ENCODE measurements at regions not wholly inside any gene's neighbourhood (a gene's known extent, or its start where the extent isn't known, plus 50 kb on each side); places are given as distances from the start of the nearest gene placed in this dataset.
"Not testable (repeated sequence)": the region's sequence is repeated elsewhere in the genome, so short reads cannot be mapped to it uniquely, and the experiment has no call there.

DNA sequence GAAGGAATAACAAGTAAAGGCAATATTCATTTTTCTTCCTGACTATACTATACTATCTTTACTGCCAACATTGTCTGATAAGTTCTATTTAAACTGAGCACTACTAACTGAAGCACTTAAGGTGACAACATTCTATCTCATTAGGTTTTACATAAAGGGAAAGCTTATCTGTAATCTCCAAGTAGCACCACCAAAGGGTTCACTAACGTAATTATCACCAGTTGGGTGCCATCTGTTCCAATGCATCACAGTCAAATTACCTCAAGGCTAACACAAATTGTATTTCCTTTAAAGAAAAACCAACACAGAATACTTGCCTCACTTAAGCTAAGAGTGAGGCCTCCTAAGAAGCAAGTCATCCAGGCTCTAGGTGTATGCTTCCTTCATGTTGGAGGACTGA, 453.8 kb downstream of the RAP2B start:
- DNase-seq, result no peak

DNA sequence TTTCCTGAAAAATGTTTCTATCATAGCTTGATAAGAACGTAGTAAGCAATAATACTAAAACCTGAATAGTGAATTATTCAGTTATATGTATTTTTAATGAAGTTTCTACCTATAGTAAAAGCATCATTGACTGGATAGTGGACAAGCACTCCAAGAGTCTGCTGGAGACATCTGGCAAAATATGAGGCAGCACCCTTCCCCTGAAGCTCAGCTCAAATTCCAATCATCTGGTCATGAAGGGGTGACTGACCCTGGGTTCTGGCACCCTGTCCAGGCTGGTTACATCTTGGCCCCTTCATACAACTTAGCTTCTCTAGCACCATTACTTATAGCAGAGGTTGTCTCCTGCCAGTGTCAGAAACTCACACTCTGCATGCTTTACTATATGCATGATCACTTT, 455.4 kb downstream of the RAP2B start:
- no peak for DNase-seq

DNA sequence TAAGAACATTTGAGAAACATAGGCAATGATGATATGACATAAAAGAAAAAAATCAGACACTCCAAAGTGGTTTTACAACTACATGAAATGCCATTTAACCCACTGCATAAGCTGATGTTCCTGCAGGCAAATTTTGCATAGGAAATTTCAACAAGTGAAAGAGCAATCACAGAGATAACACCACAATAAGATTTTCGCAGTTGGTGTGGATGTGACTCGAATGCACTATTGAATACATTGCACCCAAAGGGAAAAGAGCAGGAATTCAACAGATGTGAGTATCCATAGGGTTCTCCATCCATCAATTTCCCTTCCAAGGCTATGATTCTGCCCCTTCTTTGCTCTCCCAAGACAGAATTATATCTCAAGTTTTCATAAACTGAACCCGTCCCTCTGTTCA, 456.1 kb downstream of the RAP2B start:
- DNase-seq, result no peak

DNA sequence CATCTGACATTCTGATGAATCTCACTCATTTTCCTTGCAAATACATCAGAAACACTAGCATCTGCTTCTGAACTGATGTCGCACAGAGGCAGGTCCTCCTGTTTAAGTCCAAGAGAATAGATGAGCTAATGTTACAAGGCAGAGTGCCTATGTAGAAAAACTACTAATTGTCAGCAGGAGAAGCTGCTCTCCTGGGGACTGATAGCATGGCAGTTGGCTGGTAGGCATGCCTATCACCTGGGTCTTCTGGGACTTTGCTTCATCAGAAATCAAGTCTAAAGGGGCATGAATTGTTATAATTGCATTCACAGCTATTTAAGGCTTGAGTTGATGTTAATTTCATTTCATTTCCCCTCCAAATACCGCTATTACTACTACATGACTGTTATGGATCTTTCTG, 457.2 kb downstream of the RAP2B start:
- DNase-seq, result no peak

DNA sequence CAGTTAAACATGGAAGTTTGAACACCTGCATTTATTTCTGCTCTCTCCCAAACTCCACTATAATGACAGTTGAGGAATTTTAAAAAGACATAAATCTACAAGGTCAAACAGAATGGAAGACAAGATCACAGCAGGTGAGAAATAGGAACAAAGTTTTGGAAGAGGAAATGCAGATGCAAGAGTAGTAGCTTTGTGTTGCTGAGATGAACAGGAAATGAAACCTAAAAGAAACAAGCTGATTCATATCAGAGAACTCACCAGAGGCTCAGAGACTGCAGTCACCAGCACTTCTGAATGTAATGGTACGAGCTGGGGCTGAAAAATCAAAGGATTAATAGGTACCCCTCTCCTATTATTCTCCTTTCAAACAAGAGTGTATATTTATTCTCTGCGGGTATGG, 459.9 kb downstream of the RAP2B start:
- DNase-seq, result no peak

DNA sequence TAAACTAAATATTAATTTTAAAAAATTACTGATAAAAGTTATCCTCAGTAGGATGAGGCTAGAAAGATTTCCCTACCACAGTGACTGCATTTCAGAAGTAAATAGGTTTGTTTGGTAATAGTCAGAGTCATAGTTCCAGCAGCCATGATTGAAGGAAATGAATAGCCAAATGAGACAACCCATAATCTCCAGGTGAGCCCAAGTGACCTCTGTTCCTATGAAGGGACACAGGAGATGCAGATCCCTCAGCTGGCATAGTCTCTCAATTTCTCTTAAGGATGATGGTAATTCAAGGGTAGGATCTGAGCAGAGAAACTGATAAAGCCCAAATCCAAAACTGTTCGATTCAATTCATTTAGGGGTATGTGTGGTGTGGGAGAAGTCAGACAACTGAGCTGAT, 461.8 kb downstream of the RAP2B start:
- no peak for DNase-seq

DNA sequence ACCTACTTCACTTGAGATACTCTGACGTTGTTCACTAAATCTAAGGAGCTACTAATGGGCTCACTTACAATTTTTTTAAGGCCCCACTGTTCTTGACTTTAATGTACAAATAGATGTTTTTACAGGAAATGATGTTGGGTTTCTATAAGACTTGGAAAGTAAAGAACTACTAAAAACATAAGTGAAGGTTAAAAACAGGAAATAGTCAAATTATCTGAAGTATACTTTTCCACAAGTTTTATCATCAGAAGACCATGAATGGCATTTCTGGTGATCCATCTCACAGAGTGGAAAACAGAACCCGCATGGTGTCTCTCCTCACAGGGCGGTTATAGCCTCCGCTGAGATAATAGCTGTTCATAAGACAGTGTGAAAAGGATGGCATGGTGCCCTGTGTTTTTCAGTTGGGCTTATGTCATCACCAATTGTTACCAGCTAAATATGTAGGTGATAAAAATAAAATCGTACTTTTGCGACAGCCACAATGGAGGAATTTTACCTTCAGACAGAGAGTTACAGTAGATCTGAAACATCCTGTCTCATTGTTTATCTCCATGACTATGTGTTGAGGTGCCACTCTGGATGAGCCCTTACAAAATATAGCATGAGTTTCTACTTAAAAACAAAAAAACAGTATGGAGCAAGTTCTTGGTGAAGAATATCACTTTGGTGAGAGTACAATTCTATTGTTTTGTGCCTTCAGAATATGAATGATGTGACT, 462.4 kb downstream of the RAP2B start:
- DNase-seq, result no peak

DNA sequence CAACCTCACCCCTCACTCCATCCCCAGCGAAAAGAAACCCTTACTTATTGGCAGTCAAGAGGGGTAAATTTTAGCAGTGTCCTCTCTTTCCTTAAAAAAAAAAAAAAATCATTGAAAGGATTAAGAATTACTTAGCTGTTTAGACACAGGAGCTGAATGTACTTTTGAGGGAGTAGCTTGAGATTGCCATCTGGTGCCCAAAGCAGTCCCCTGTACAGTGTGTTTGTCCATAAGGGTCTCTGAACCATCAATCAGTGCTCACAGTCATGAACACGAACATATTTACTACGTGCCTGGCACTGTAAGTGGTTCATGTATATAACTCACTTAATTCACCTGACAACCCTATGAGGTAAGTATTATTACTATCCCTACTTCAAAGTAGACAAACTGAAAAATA, 463.5 kb downstream of the RAP2B start:
- DNase-seq, result no peak

DNA sequence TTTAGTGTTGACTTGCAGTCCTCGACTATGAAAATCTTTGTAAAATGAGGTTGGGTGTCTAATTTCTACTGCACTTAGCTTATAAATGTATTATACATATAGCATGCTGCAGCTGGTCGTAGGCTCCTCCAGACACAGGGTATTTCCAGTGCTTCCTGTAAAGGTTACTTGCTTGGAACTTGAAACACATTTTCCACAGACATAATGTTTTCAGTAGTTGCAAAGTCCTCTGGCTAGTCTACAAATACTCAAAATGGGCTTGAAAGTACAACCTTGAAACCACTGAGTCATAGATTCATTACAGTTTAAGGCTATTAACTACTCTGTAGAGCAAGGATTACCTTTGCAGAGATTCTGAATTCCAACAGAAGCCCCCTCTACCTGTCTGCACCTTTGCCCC, 464.1 kb downstream of the RAP2B start:
- DNase-seq, result no peak

DNA sequence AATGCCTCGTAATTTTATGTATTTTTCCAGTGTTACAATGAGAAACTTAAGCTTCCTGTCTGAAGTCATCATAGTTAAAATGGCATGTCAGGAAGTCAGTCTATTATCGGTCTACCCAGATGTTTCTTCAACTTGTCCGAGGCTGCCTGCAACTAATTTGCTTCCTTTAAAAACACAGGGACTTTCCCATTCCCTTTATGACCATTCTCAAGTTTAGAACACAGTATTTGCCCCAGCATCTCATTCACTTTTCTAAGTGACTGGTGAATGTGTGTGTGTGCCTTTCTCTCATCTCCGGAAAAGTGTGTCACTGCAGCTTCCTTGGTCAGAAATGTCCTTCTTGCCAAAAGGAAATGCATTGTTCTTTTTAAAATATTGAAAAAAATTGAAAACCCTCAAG, 466.6 kb downstream of the RAP2B start:
- no peak for DNase-seq

DNA sequence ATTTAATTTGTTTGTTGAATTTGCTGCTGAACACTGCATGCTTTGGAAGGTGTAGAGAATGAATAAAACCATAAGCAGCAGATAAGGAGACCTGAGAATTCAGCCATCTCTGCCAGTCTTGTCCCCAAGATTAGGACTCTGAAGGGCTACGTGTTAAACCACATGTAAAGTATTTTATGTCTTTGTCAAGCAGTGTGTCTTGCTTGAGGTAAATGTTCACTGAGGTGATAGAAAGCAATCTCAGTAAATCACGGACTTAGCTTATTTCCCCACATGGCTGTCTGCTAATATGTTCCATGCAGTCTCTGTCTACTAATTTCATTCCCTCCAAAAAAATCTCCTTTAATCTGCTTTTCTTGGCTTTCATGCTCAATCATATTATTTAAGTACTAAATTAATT, 467.1 kb downstream of the RAP2B start:
- DNase-seq, result no peak

DNA sequence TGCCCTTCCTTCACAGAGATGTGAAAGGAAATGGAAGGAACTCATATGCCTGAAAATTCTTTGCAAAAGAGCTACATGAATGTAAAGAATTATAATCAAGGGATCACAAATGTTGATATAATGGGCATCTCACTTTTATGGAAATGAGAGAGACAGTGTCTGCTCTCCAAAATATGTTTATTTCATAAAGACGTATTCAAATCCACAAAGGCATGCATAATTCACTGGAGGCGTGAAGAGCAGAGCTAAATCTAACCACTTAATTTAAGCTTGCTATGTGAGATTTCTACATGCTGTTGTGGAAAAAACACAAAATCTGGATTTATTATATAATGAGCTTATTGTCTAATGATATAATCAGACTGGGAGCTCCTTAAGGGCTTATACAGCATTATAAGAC, 469.1 kb downstream of the RAP2B start:
- DNase-seq, result no peak

DNA sequence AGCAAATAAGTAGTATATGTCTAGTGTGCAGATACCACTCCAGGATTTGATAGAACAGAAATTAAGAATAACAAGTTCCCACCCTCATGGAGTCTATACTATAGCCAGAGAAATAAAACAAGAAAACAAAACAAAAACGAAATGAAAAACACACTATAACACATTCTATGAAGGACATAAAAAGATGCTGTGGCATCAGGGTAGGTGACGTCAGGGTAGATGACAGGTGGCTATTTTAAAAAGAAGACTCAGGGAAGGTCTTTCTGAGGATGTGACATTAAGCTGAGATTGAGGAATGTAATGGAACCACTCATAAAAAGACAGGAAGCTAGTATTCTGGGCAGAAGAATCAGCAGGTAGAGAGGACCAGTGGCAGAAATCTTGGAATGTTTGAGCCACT, 469.6 kb downstream of the RAP2B start:
- no peak for DNase-seq

DNA sequence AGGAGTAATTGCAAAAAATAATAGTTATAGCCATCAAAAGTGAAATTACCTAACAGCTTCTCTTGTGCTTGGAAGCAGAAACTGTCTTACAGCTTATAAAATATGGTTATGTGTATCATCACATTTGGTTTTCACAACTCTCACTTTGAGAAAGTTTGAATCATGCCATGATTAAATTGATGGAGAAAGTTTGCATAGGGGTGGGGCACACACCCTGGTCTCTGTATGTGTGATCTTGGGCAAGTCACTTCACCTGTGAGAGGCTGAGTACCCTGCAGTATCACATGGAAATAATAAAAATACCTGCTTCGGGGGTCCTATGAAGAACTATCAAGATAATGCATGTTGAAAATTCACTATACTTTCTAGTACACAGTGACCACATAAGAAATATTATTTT, 471.4 kb downstream of the RAP2B start:
- no peak for DNase-seq

DNA sequence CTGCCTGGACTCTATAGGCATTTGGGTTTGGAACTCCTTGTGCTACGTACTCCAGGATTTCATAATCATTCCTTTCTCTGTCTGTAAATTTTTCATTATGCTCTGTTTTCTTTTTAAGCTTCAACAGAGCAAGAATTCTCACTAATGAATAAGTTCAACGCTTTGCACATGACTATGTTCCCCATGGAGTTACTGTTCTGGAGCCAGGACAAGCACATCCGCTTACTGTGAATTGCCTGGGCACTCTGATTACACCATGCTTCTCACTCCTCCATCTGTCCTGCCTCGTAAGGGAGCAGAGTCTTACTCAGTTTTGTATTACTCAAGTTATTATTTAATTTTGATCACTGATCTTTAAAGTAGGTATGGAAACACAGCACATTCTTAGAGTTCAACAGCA, 472.7 kb downstream of the RAP2B start:
- DNase-seq, result no peak

DNA sequence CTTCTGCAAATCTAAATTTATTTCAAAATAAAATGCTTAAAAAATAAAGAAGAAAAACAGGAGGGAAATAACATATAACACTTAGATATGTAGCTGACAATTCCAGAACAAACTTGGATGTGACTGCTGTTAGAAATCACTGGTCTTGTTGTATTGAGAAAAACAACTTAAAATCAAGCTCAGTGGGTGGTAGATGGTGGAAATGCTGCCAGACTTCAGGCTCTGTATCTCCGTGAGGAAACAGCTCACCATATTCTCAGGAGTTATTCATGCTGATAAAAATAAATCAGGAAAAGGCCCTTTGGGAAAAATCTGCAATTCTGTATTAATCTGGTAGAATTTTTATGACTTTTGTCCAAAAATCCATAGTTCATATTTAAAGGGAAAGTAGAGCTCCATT, 477.6 kb downstream of the RAP2B start:
- no peak for DNase-seq

DNA sequence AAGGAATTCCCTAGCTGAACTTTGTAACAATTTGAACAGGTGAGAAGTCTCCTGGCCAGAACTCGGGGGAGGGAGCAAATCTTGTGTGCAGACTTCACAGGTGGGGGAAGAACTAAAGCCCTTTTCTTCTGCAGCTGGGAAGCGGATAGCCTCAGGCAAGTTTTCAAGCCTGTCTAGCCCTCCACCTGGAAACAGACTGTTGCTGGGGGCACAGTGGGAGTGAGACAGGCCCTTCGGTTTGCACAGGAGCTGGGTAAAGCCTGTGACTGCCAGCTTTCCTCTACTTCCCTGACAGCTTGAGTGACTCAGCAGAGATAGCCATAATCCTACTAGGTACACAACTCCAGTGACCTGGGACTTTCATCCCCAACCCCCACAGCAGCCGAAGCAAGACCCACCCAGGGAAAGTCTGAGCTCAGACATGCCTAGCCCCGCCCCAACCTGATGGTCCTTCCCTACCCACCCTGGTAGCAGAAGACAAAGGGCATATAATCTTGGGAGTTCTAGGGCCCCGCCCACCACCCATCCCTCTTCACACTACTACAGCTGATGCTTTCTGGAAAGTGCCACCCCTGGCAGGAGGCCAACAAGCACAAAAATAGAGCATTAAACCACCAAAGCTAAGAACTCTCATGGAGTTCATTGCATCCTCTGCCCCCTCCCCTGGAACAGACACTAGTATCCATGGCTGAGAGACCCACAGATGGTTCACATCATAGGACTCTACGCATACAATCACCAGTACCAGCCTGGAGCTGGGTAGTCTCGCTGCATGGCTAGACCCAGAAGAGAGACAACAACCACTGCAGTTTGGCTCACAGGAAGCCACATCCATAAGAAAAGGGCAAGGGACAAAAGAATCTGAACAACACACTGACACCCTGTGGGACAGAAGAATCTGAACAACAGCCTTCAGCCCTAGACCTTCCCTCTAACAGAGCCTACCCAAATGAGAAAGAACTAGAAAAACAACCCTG, 479.0 kb downstream of the RAP2B start:
- no peak for DNase-seq

DNA sequence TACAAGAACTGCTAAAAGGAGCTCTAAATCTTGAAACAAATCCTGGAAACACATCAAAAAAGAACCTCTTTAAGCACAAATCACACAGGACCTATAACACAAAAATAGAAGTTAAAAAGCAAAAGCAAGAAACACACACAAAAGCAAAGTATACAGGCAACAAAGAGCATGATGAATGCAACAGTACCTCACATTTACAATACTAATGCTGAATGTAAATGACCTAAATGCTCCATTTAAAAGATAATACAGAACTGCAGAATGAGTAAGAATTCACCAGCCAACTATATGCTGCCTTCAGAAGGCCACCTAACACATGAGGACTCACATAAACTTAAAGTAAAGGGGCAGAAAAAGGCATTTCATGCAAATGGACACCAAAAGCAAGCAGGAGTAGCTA, 478.6 kb upstream of the ARHGEF26 start:
- not testable (repeated sequence) for DNase-seq

DNA sequence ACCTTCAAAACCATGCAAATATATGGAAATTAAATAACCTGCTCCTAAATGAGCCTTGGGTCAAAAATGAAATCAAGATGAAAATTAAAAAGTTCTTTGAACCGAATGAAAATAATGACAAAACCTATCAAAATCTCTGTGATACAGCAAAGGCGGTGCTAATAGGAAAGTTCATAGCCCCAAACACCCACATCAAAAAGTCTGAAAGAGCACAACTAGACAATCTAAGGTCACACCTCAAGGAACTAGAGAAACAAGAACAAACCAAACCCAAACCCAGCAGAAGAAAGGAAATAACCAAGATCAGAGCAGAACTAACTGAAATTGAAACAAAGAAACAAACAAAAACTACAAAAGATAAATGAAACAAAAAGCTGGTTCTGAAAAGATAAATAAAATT, 477.7 kb upstream of the ARHGEF26 start:
- DNase-seq, result not testable (repeated sequence)

DNA sequence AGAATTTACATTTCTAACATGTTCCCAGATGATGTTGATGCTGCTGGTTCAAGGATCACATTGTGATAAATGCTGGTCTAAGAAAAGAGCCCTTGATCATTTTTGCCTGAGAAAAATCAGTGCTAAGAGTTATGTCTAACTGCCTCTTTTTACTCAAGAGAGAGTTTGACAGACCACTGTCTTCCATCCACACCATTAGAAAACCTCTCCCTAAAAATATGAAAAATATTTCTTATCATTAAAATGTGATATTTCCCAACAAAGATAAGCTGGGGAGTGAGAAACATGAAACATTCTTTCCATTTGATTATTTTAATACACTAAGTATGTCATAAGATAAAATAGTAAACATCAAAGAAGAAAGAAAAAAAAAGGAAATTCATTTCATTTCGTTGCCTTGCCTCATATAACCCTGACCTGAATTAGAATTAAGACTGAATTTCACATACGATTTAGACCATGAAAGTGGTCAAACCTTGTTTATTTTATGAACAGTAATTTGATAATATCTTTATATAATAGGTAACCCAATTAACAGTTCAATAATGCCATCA, 471.8 kb upstream of the ARHGEF26 start:
- DNase-seq, result no peak

DNA sequence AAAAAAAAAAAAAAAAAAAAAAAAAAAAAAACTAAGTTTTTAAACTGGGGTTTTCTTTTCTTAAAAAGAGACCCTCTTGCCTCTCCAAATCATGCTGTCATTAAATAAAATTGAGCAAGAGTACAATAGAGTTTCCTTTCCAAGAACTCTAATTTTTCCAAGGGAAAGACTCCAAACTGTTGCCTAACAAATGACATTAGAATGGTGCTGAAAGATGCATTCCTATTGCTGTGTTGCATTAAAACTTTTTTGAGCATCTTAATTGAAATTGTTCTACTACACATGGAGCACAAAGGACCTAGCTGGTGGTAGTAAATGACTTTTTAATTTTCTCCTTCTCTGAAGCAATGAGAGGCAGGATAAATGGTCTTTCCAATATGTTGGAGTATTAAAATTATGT, 469.1 kb upstream of the ARHGEF26 start:
- DNase-seq, result no peak

DNA sequence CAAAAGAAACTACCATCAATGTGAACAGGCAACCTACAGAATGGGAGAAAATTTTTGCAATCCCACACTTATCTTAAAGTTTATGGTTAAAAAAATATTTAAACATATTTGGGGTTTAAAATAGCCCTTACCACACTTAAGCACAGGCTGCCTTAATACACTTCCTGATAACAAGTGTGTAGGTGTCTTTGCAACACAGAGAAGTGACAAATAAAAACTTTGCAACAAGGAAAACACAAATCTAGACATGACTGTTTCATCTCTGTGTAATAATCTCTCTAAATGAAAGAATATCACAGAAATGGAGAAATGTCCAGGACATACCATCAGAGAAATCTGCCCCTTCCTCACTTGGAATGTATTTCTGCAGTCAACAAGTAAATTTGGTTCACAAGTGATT, 464.1 kb upstream of the ARHGEF26 start:
- DNase-seq, result no peak

DNA sequence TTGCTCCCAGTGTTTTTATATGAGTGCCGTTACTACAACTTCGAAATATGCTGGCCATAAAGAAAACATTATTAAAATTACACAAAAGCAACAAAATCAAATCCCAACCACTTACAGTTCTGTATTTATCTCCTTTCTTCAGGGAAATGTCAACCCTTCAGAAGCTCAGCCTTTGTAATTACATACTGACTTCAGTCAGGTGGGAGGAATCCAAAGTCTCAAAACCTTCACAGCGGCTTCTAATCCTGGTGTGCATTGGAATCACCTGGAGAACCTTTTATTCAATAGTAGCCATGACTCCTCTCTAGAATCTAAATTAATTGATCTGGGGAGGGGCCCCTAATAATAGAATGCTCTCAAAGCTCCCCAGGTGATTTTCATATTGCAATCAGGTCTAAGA, 463.7 kb upstream of the ARHGEF26 start:
- no peak for DNase-seq

DNA sequence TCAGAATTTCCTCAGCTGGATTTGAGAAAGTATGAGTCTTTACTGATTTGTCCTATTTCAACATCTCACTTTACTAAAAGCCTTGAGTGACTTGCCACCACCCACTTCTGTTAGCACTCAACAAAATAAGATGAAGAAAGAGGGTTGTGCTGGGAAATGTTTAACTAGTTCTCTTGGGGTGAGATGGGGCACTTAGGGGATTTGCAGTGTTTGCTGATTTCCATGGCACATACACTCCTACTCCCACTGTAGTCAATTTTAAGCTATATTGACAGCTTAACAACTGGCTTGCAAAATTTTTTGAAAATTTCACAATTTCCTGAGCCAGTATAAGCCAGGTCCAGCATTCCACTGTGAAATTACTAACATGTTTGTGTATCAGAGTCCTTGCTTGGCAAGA, 463.1 kb upstream of the ARHGEF26 start:
- no peak for DNase-seq

Measured in C1 segment of cervical spinal cord (tissue), 14 donors.